GM19239 (cell line): ENCODE measurements at regions not wholly inside any gene's neighbourhood (a gene's known extent, or its start where the extent isn't known, plus 50 kb on each side); places are given as distances from the start of the nearest gene placed in this dataset.
"Not testable (repeated sequence)": the region's sequence is repeated elsewhere in the genome, so short reads cannot be mapped to it uniquely, and the experiment has no call there.

Source experiments
- DNase-seq: peaks from one replicate; pipeline ENCODE4 v3.0.0; 2011; ENCODE audit warnings: low spot score; ENCODE audit not compliant: insufficient read length
- FAIRE-seq: peaks from 2 replicates; lab custom pipeline; 2011; peaks lifted over from hg19 to GRCh38; lab: Jason Lieb, UNC

DNA sequence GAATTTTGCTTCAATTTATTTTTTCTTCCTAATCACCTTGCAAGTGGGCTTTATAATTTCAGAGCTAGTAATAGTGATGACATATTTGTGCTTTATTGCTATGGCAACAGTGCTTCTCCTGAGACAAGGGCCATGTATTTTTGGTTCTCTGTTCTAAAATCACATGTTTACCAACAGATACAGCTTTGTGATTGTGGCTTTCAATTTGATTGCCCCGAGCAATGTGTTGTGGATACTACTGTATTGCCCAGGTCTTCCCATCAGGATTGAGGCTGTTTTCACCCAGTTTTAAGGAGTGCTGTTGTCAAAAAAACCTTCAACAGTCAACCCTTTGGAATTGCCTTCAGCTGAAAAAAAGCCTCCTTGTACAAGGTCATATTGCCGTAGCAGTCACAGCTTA is 841.4 kb upstream of the VRK2 start:
- FAIRE-seq: no peak

DNA sequence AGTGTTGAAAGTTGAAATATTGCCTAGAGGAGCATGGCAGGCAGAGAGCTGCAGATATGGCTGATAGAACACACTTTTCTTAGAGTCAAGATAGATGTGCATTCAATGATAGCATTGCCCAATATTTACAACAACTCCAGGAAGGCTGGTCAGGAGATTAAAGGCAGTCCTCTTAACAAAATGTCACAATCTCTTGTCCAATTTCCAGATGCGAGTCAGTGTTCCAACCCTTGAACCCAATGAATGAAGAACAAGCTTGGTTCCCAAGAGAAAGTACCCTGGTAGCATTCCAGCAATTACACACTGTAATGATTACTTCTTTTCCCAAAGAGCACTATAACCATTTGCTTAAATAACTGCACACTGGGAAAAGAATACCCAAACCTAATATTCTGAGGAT is 839.4 kb upstream of the VRK2 start:
- DNase-seq (no peak), FAIRE-seq (no peak)

More for the DNA sequence above, 841.4 kb upstream of the VRK2 start:
- no peak for DNase-seq

DNA sequence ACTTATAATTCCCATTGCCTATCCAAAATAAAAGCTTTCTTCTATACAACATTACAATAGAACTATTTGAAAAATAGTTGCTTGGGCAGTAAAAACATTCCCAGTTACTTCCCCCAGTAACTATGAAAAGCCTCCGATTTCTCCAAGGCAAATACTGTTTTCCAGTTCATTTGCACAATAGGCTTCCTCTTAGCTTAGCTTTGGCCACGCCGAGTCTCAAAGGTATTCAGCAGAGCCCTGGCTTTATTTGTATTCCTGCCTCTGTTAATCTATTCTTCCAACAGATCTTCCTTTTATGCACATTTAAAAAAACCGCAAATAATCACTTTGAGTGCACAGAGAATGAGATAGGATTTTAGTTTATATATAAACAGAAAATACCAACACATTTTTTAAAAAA is 836.8 kb upstream of the VRK2 start:
- no peak for FAIRE-seq
- DNase-seq: no peak

DNA sequence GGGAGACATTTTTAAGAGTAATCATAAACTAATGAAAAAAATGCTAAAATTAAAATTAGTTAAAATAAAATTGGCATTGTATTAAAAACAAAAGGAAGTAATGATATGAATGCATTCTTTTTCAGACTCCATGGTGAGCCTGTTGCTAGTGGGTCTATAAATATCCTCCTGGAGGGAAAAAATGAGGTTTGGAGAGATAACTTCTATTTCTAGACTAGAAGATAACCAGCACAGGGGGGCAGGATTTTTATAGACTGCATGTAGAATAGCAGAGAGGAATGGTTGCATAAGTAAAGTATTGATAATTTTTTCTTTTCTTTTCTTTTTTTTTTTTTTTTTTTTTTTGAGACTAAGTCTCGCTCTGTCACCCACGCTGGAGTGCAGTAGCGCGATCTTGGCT is 835.8 kb upstream of the VRK2 start:
- DNase-seq (no peak), FAIRE-seq (no peak)

DNA sequence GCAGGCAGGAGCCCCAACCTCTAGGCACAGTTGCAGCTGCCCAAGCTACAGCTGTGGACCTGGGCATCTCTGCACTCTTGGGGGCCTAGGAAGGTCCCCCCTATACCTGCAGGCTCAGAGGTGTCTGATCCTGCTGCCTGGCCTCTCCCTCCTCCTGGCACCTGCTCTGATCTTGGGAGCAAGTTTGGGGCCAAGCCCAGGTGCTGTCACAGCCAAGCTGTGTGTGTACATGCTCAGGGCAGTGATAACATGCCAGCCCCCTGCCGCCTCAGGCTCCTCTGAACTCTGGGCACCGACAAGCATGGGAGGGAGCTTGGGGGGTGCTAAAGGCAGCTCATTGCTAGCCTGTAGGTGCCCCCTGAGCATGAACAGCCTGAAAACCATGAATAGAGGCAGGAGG is 829.6 kb upstream of the VRK2 start:
- DNase-seq: no peak
- FAIRE-seq: no peak

DNA sequence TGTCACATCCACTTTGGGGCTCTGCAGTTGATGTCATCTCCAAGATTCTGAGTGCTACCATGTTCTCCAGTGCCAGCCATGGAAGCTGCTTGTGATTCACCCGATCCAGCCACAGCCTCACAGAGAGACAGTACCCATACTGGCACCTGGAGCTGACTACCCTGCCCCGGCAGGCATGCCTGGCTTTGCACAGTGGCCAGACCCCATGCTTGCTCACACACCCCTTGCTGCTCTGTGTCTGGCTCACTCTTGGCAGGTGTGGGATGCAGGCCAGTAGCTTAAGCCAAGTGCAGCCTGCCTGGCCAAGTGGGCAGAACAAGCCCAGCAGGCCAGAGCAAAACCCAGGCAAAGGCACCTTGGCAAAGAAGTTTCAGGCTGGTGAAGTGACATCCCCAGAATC is 828.4 kb upstream of the VRK2 start:
- FAIRE-seq: no peak

DNA sequence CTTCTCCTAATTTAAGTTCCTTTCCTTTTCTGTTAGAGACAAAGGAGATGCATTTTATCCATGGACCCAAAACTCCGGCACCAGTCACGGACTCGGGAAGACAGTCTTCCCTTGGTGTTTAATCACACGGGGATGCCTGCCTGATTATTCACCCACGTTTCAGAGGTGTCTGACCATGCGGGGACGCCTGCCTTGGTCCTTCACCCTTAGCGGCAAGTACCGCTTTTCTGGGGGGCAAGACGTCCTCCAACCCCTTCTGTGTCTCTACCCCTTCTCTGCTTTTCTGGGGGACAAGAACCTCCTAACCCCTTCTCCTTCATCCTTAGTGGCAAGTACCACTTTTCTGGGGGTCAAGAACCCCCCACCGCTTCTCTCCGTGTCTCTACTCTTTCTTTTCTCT is 816.9 kb upstream of the VRK2 start:
- DNase-seq, FAIRE-seq: not testable (repeated sequence)

More for the DNA sequence above, 828.4 kb upstream of the VRK2 start:
- no peak for DNase-seq

DNA sequence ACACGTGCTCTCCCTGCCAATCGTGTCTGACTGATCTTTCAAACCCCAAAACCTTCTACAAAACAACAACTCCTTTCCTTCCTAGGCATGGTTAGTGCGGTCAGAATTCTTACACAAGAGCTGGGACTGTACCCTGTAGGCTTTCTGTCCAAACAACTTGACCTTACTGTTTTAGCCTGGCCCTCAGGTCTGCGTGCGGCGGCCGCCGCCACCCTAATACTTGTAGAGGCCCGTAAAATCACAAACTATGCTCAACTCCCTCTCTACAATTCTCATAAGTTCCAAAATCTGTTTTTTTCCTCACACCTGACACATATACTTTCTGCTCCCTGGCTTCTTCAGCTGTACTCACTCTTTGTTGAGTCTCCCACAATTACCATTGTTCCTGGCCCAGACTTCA is 814.3 kb upstream of the VRK2 start:
- FAIRE-seq, DNase-seq: not testable (repeated sequence)

DNA sequence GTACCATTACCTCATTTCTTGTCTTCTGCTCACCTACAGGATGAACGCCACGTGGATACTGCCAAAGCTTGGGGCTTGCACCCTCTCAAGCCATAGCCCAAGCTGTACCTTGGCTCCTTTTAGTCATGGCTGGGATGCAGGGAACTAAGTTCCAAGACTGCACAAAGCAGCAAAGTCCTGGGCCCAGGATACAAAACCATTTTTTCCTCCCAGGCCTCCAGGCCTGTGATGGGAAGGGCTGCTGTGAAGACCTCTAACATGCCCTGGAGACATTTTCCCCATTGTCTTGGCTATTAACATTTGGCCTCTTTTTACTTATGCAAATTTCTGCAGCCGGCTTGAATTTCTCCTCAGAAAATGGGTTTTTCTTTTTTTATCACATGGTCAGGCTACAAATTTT is 795.1 kb upstream of the VRK2 start:
- FAIRE-seq, DNase-seq: not testable (repeated sequence)

DNA sequence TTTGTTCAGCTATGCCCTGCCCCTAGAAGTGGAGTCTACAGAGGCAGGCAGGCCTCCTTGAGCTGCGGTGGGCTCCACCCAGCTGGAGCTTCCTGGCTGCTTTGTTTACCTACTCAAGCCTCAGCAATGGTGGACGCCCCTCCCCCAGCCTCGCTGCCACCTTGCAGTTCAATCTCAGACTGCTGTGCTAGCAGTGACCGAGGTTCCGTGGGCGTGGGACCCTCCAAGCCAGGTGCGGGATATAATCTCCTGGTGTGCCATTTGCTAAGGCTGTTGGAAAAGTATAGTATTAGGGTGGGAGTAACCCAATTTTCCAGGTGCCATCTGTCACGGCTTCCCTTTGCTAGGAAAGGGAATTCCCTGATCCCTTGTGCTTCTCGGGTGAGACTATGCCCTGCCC is 770.2 kb upstream of the VRK2 start:
- DNase-seq, FAIRE-seq: not testable (repeated sequence)

DNA sequence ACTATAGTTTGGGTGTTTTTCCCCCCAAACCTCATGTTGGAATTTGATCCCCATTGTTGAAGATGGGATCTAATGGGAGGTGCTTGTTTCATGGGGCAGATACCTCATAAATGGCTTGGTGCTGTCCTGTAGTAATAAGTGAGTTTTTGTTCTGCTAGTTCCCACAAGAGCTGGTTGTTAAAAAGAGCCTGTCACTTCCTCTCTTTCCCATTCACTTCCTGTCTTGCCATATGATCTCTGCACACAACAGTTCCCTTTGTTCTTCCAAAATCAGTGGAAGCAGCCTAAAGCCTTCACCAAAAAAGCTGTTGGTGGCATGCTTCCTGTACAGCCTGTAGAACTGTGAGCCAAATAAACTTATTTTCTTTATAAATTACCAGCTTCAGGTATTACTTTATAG is 768.2 kb upstream of the VRK2 start:
- FAIRE-seq: no peak
- no peak for DNase-seq

DNA sequence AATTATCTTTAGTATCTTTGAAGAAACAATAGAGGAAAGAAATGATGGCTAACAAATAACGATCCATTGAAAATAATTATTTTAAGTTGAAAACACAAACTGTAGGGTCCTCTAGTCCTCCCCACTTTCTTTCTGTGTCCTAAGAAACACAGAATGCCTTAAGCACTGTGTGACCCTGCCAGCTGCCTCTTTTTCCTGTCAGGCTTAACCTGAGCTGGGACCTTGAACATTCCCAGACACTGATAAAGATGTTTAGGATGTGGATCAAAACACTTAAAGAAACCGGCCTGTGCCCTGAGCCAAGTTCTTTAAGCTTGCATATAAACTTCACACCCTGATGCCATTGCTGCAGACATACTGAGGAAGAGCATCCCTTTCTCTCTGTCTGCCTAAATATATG is 755.4 kb upstream of the VRK2 start:
- FAIRE-seq: no peak
- DNase-seq: no peak

DNA sequence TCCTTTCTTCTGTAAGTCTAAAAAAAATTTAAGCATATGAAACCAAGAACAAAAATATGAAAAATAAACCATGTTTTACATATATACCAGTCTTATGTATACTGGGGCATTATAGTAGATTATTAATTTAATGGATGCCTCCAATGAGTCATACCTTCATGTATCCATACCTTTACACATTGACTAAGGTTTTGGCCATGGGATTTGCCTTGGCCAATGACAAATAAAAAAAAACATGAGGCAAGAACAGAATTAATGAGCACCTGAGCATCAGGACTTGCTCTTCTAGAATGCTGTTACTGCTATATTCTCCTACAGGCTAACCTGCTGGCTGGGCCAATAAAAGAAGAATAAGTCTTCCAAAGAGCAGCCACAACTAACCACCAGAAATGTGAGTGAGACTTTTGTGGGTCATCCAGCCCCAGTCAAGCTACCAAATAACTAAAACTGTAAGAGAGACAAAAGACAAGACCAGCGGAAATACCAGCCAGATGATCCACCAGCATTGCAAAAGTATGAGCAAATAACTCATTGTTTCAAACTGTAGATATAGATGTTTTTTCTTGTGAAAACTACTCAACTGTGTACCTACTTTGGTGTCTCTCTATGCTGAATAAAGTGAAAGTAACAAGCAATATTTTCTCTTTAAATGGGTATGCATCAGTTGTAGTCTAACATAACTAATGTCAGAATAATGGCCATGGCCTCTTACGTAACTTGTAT is 749.6 kb upstream of the VRK2 start:
- DNase-seq: no peak
- FAIRE-seq: no peak

DNA sequence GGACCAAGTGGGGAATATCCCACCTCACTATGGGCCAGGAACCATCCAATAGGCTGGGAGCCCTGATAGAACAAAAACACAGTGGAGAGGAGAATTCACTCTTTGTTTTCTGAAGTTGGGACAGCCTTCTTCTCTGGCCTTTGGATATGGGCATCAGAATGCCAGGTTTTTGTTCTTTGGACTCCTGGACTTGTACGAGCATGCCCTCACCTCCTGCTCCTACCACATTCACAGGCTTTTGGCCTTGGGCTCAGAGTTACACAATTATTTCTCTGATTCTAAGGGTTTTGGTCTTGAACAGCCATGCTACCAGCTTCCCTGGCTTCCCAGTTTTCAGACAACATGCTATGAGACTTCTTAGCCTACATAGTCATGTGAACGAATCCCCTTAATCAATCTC is 732.9 kb upstream of the VRK2 start:
- no peak for FAIRE-seq

DNA sequence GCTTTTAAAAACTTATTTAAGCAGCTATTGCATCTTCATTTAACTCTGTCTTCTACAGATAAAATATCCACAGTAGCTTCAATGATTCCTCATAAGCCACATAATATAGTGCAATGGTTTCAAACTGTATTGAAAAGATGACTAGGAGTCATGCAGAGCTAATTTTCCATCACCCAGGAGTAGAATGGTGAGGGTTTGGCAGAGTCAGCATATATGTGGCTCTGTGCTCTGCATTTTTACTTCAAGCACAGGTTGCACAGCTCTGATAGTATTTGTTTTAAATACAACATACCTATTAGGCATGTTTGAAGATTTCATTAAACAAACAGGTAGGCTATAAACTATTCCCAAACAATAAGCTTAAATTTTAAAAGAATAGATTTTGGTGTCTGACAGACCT is 731.9 kb upstream of the VRK2 start:
- no peak for FAIRE-seq
- no peak for DNase-seq

More for the DNA sequence above, 732.9 kb upstream of the VRK2 start:
- DNase-seq: no peak

DNA sequence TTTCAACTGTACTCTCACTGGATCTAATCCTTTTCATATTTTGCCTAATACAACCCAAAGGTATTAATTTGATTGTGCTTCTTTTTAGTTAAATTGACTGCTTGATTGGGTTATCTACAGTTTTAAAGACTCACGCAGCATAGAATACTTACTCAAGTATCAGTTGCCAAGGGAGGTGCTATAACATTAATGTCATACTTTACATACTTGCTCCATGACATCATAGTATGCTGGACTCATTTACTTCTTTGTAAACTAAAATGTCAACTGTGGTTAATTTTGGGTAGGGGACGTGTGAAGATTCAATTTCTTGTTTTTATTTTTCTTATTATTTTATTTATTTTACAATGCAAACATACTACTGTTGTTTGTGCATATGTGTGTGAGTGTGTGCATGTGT is 716.2 kb upstream of the VRK2 start:
- DNase-seq (no peak), FAIRE-seq (no peak)

DNA sequence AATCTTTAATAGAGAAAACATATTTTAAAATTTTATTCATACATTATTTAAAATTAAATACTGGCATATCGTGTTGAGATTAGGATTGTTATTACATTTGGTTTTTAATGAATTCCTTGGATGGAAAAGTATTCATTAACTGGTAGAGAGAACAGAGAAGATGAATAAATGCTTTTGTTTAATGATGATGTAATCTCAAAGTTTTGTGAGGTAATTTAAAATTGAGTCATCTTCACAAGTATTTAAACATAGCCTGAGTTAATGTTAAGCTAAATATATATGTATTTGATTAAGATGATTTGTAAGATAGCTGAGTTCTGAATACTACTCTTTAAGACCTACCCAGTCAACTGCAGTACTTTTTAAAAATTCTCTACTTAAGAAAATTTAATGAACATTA is 713.4 kb upstream of the VRK2 start:
- FAIRE-seq: no peak
- DNase-seq: no peak

DNA sequence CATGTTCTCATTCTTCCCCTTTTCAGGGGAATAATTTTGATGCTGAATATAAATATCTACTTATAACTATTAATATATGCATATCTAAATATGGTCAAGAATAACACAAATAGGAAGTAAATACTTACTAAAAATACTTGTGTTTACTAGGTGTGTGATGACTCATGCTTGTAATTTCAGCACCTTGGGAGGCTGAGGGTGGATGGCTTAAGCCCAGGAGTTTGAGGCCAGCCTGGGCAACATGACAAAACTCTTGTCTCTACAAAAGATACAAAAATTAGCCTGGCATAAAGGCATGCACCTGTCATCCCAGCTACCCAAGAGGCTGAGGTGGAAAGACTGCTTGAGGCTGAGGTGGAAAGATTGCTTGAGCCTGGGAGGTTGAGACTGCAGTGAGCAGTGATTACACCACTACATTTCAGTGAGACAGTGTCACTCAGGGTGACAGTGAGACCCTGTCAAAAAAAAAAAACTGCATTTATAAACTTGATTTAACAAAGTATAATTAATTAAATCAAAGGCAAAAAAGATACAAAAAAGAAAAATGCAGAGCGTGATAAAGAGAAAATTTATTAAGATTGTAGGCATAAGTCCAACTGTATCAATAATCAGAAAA is 703.1 kb upstream of the VRK2 start:
- no peak for DNase-seq

DNA sequence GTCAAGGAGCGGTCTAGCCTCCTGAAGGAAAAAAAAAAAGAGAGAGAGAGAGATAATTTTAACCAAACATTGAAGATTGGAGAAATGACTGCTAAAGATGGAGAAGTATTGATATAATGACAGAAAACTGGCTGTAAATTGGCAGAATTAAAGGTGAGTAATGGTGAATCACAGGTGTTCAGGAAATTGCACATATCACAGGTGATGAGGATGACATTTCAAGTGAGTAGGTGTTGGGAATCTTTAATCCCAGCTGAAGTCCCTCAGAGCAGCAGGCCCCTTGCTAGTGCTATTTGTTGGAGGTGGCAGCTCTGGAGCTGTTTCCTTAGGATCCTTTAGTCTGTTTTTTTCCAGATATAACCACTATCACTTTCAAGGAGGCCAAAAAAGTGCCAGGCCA is 678.4 kb upstream of the VRK2 start:
- DNase-seq: no peak
- FAIRE-seq: no peak

More for the DNA sequence above, 703.1 kb upstream of the VRK2 start:
- no peak for FAIRE-seq

DNA sequence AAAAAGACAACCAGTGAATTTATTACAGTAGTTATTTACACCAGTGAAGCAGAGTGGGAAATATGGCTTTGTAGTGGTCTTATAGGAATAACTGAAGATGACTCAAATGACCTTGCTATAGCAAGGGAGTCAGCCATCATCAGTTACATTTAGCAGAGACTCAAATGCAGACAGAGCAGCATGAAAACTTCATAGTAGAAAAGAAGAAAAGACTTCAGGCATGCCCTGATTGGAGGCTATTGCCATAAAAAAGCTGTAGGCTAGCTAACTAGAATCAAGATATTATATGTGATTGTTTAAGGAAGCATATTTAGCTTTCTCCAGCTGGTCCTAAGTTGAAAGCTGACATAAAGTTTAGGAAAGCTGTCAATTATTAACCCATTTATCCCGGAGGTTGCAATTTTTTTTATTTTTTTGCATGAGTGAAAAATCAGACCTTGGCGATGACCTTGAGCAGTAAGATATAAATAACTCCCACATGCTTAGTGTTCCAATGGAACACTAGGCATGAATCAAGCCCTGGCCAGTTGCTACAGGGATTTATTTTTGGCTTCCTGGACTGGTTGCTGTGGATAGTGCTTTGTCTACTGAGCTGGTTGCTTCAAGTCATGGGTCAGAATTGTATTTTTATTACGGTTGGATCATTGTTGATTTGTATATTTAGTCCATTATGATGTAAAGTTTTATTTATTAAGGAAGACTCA is 675.6 kb upstream of the VRK2 start:
- no peak for DNase-seq
- FAIRE-seq: no peak

DNA sequence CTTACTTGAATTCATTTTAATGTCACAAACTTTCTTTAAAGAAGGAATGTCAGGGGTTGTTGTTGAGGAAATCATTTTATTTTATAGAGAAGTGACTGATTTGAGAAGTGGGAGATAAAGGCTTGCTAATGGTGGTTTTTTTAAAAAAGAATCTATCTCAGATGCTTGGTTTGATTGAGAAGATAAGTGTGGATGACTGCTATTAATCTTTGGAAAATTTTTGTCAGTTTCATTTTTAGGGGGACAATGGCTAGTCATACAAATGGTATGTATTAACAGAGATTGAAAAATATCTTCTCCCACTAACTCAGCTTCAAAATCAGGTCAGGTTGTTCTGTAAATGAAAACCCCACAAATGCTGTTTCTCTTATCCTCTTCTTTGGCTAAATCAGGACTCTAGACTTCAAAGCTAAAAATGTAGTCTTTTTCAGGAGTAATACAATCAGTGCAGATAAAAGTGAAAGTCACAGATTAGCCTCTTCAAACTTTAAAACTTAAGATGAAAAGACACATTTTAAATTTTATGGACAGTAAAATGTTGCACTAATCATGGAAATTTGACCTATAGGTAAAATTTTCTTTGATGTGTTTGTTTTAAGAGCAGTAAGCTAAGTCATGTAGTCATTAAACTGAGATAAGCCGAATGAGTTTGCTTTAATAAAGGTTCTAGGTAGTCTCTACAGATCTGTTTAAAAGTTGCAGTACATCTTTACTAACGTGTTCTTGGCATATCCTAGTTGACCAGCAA is 674.2 kb upstream of the VRK2 start:
- FAIRE-seq: no peak
- DNase-seq: no peak
